Neural progenitor cell (in vitro differentiated cells): ENCODE measurements at regions not wholly inside any gene's neighbourhood (a gene's known extent, or its start where the extent isn't known, plus 50 kb on each side); places are given as distances from the start of the nearest gene placed in this dataset.

ENCODE experiments used
- CTCF ChIP-seq: fragments of 200-600 bp; sonication (generic); IDR thresholded peaks from 2 replicates; pipeline ENCODE4 v1.5.1; 2017; ENCODE audit warnings: antibody characterized with exemption, mild to moderate bottlenecking
- EZH2 ChIP-seq: fragments of 200-600 bp; sonication (generic); IDR thresholded peaks from 2 replicates; pipeline ENCODE4 v1.6.1; 2017; ENCODE audit warnings: antibody characterized with exemption, mild to moderate bottlenecking, moderate library complexity

GRCh38 chr3:43906849-43907507 lies 216.2 kb downstream of the ABHD5 start:
- no peak for TF ChIP-seq CTCF
- TF ChIP-seq EZH2, result no peak
